Esophagus muscularis mucosa (tissue), 3 donors: ENCODE measurements at regions not wholly inside any gene's neighbourhood (a gene's known extent, or its start where the extent isn't known, plus 50 kb on each side); places are given as distances from the start of the nearest gene placed in this dataset.

Experiments used
- POLR2A ChIP-seq: fragments of 450-650 bp; IDR thresholded peaks from one replicate; pipeline ENCODE4 v1.6.1; 2017; ENCODE audit warnings: antibody characterized with exemption, moderate library complexity, mild to moderate bottlenecking, low read depth
- TF ChIP-seq, protein P1 (sequence below), 3 experiments: fragments of 200-600 bp in 2 of 3; fragments of 450-650 bp in 1 of 3; sonication (generic) in 2 of 3; IDR thresholded peaks; one replicate each; pipeline ENCODE4 v1.5.1; 2017 to 2019; ENCODE audit warnings: antibody characterized with exemption in 3 of 3, mild to moderate bottlenecking in 2 of 3, moderate library complexity in 1 of 3

GRCh38 chrX:140040386-140040785 lies 75.1 kb upstream of the CXorf66 start:
- TF ChIP-seq, protein P1, sequence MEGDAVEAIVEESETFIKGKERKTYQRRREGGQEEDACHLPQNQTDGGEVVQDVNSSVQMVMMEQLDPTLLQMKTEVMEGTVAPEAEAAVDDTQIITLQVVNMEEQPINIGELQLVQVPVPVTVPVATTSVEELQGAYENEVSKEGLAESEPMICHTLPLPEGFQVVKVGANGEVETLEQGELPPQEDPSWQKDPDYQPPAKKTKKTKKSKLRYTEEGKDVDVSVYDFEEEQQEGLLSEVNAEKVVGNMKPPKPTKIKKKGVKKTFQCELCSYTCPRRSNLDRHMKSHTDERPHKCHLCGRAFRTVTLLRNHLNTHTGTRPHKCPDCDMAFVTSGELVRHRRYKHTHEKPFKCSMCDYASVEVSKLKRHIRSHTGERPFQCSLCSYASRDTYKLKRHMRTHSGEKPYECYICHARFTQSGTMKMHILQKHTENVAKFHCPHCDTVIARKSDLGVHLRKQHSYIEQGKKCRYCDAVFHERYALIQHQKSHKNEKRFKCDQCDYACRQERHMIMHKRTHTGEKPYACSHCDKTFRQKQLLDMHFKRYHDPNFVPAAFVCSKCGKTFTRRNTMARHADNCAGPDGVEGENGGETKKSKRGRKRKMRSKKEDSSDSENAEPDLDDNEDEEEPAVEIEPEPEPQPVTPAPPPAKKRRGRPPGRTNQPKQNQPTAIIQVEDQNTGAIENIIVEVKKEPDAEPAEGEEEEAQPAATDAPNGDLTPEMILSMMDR (IDR thresholded peaks at IDR 0.05) = no peak
- no peak for TF ChIP-seq POLR2A
